ENCODE measurements at regions not wholly inside any gene's neighbourhood (a gene's known extent, or its start where the extent isn't known, plus 50 kb on each side); places are given as distances from the start of the nearest gene placed in this dataset.

- no peaks in the 10 kb centered on the region for H4K20me1 ChIP-seq (ENCODE audit: control insufficient read depth, extremely low read depth, insufficient read depth, low read length)
- H3K79me2 ChIP-seq (ENCODE audit: control insufficient read depth, insufficient read depth, low read length), result no peaks in the 10 kb centered on the region
- H3K36me3 ChIP-seq (ENCODE audit: control insufficient read depth, insufficient read depth, low read length), result no peaks in the 10 kb centered on the region
- no peaks in the 10 kb centered on the region for H3K9me3 ChIP-seq (ENCODE audit: control insufficient read depth, insufficient read depth, low read depth, low read length)
- TF ChIP-seq CTCF (conservative IDR thresholded peaks at IDR 0.05 in 1 of 2, IDR thresholded peaks at IDR 0.05 in 1 of 2; ENCODE audit: low read depth in 1 of 2, low read length in 2 of 2) (no peak), EZH2 (IDR thresholded peaks at IDR 0.05; ENCODE audit: low read length, missing control alignments) (no peak)
- H3K9ac ChIP-seq (ENCODE audit: insufficient read depth, low read length), result no peak overlapping the region
- no peak overlapping the region for H2AFZ ChIP-seq (ENCODE audit: low read length)
- no peak overlapping the region for H3K4me3 ChIP-seq (replicated peaks in 1 of 4; ENCODE audit: control extremely low read depth in 1 of 4, insufficient read depth in 1 of 4, low read depth in 3 of 4, low read length in 4 of 4)
- no peak overlapping the region for H3K4me2 ChIP-seq (ENCODE audit: extremely low read depth, insufficient read depth, low read length)
- no peaks in the 10 kb centered on the region for H3K4me1 ChIP-seq (ENCODE audit: control insufficient read depth, extremely low read depth, insufficient read depth, low read length)
- DNase-seq (ENCODE audit: low read depth in 2 of 2), result no peak
- no peak overlapping the region for H3K27ac ChIP-seq (ENCODE audit: insufficient read depth, low read length)
- H3K27me3 ChIP-seq (ENCODE audit: control insufficient read depth, insufficient read depth, low read length), result peaks cover 8% of the 10 kb centered on the region
Measured at GRCh38 chr13:110780422-110780821, 66.9 kb downstream of the ING1 start.

- Histone ChIP-seq H2AFZ (ENCODE audit: low read length) (no peak overlapping the region), H3K9me3 (ENCODE audit: control insufficient read depth, insufficient read depth, low read depth, low read length) (no peaks in the 10 kb centered on the region), H3K79me2 (ENCODE audit: control insufficient read depth, insufficient read depth, low read length) (no peaks in the 10 kb centered on the region), H3K27ac (ENCODE audit: insufficient read depth, low read length) (no peak overlapping the region), H3K4me1 (ENCODE audit: control insufficient read depth, extremely low read depth, insufficient read depth, low read length) (no peaks in the 10 kb centered on the region), H3K4me3 (replicated peaks in 1 of 4; ENCODE audit: control extremely low read depth in 1 of 4, insufficient read depth in 1 of 4, low read depth in 3 of 4, low read length in 4 of 4) (no peak overlapping the region), H3K4me2 (ENCODE audit: extremely low read depth, insufficient read depth, low read length) (no peak overlapping the region), H3K9ac (ENCODE audit: insufficient read depth, low read length) (no peak overlapping the region), H4K20me1 (ENCODE audit: control insufficient read depth, extremely low read depth, insufficient read depth, low read length) (no peaks in the 10 kb centered on the region), H3K27me3 (ENCODE audit: control insufficient read depth, insufficient read depth, low read length) (peaks cover 8% of the 10 kb centered on the region), H3K36me3 (ENCODE audit: control insufficient read depth, insufficient read depth, low read length) (no peaks in the 10 kb centered on the region)
- no peak for DNase-seq (ENCODE audit: low read depth in 2 of 2)
- TF ChIP-seq EZH2 (IDR thresholded peaks at IDR 0.05; ENCODE audit: low read length, missing control alignments), result no peak
Measured at GRCh38 chr13:110782185-110782584, 68.7 kb downstream of the ING1 start.

GRCh38 chr13:110784704-110785103 is 71.2 kb downstream of the ING1 start:
- Histone ChIP-seq H3K4me3 (replicated peaks in 1 of 4; ENCODE audit: control extremely low read depth in 1 of 4, insufficient read depth in 1 of 4, low read depth in 3 of 4, low read length in 4 of 4) (no peak overlapping the region), H3K27me3 (ENCODE audit: control insufficient read depth, insufficient read depth, low read length) (peaks cover 8% of the 10 kb centered on the region), H2AFZ (ENCODE audit: low read length) (no peak overlapping the region), H3K9ac (ENCODE audit: insufficient read depth, low read length) (no peak overlapping the region), H3K9me3 (ENCODE audit: control insufficient read depth, insufficient read depth, low read depth, low read length) (no peaks in the 10 kb centered on the region), H3K4me2 (ENCODE audit: extremely low read depth, insufficient read depth, low read length) (no peak overlapping the region), H3K36me3 (ENCODE audit: control insufficient read depth, insufficient read depth, low read length) (no peaks in the 10 kb centered on the region), H3K4me1 (ENCODE audit: control insufficient read depth, extremely low read depth, insufficient read depth, low read length) (no peaks in the 10 kb centered on the region), H3K27ac (ENCODE audit: insufficient read depth, low read length) (no peak overlapping the region), H4K20me1 (ENCODE audit: control insufficient read depth, extremely low read depth, insufficient read depth, low read length) (no peaks in the 10 kb centered on the region), H3K79me2 (ENCODE audit: control insufficient read depth, insufficient read depth, low read length) (no peaks in the 10 kb centered on the region)
- TF ChIP-seq CTCF (conservative IDR thresholded peaks at IDR 0.05 in 1 of 2, IDR thresholded peaks at IDR 0.05 in 1 of 2; ENCODE audit: low read depth in 1 of 2, low read length in 2 of 2), result no peak
- TF ChIP-seq EZH2 (IDR thresholded peaks at IDR 0.05; ENCODE audit: low read length, missing control alignments), result no peak
- no peak for DNase-seq (ENCODE audit: low read depth in 2 of 2)

Data from fibroblast of lung (primary cell).